K562 (cell line): ENCODE measurements at regions not wholly inside any gene's neighbourhood (a gene's known extent, or its start where the extent isn't known, plus 50 kb on each side); places are given as distances from the start of the nearest gene placed in this dataset.

Source experiments
- ATF7 ChIP-seq: fragments of 450-650 bp; IDR thresholded peaks from 2 replicates; pipeline ENCODE4 v1.7.1; 2014; ENCODE audit warnings: mild to moderate bottlenecking, moderate library complexity
- CREM ChIP-seq: IDR thresholded peaks from 2 replicates; pipeline ENCODE4 v1.6.1; 2014; ENCODE audit warnings: antibody characterized with exemption, low read depth
- FOXO4 ChIP-seq: fragments of 450-650 bp; formaldehyde crosslinking; IDR thresholded peaks from 2 replicates; pipeline ENCODE4 v1.4.0; 2020; ENCODE audit warnings: mild to moderate bottlenecking, moderate library complexity
- MTA3 ChIP-seq: fragments of 450-650 bp; formaldehyde crosslinking; IDR thresholded peaks from 2 replicates; pipeline ENCODE4 v1.6.1; 2017; ENCODE audit warnings: mild to moderate bottlenecking, borderline replicate concordance
- POLR2H ChIP-seq: IDR thresholded peaks from 2 replicates; pipeline ENCODE4 v1.6.1; 2016; ENCODE audit warnings: missing genetic modification characterization, low read depth, mild to moderate bottlenecking, control low read depth, missing compliant biosample characterization, moderate library complexity
- SIN3A ChIP-seq, 2 experiments: fragments of 150-350 bp in 1 of 2; IDR thresholded peaks; 2 replicates each; pipeline ENCODE4 v1.6.1; 2011 to 2016; ENCODE audit warnings: borderline replicate concordance in 2 of 2, low read depth in 2 of 2, low read length in 2 of 2, mild to moderate bottlenecking in 2 of 2, moderate library complexity in 2 of 2; ENCODE audit not compliant: control insufficient read depth in 1 of 2
- SIN3B ChIP-seq: fragments of 450-650 bp; IDR thresholded peaks from 2 replicates; pipeline ENCODE4 v1.6.1; 2017; ENCODE audit warnings: low read depth, mild to moderate bottlenecking, moderate library complexity
- ZFX ChIP-seq: sonication (generic); formaldehyde crosslinking; IDR thresholded peaks from 2 replicates; pipeline ENCODE4 v1.8.0; 2022; ENCODE audit warnings: mild to moderate bottlenecking, missing genetic modification reagents, moderate library complexity
- ZNF134 ChIP-seq: fragments of 250-450 bp; sonication (Bioruptor Pico); conservative IDR thresholded peaks from 2 replicates; pipeline ENCODE4 v1.4.0; 2020
- ZNF318 ChIP-seq, 2 experiments: fragments of 450-650 bp; IDR thresholded peaks; 2 replicates each; pipeline ENCODE4 v1.6.1; 2016; ENCODE audit warnings: mild to moderate bottlenecking in 2 of 2, borderline replicate concordance in 1 of 2, low read depth in 1 of 2, moderate library complexity in 1 of 2
- ZNF347 ChIP-seq: fragments of 450-650 bp; formaldehyde crosslinking; IDR thresholded peaks from 2 replicates; pipeline ENCODE4 v1.4.0; 2020; ENCODE audit warnings: low read depth, mild to moderate bottlenecking, moderate library complexity
- ZNF444 ChIP-seq: fragments of 250-450 bp; sonication (Bioruptor Pico); IDR thresholded peaks from 2 replicates; pipeline ENCODE4 v1.4.0; 2020; ENCODE audit warnings: mild to moderate bottlenecking, moderate library complexity
- ZNF586 ChIP-seq: fragments of 450-650 bp; formaldehyde crosslinking; conservative IDR thresholded peaks from 2 replicates; pipeline ENCODE4 v1.4.0; 2020; ENCODE audit warnings: mild to moderate bottlenecking, moderate library complexity
- ZSCAN29 ChIP-seq: fragments of 450-650 bp; IDR thresholded peaks from 2 replicates; pipeline ENCODE4 v1.6.1; 2017

GRCh38 chr3:156605686-156606605 lies 51.0 kb upstream of the SSR3 start (continued):
- TF ChIP-seq FOXO4 (CRISPR knock-in tag) (no peak), CREM (no peak), ZFX (peak; percentile 89), ZSCAN29 (peak; percentile 62), ZNF347 (CRISPR knock-in tag) (no peak), ZNF586 (CRISPR knock-in tag) (no peak), ZNF134 (CRISPR knock-in tag) (no peak), ZNF444 (CRISPR knock-in tag) (no peak), ATF7 (0 out of 2 replicates have a peak, but pooled peaks have one; percentile 55), MTA3 (peak; percentile 46; the same call in 1 of the 2 replicates), SIN3B (0 out of 2 replicates have a peak, but pooled peaks have one; percentile 38), ZNF318 (IDR thresholded peaks at IDR 0.05; ENCODE audit: borderline replicate concordance in 1 of 2, low read depth in 1 of 2) (no peak), SIN3A (IDR thresholded peaks at IDR 0.05; ENCODE audit: borderline replicate concordance in 2 of 2, control insufficient read depth in 1 of 2, low read depth in 2 of 2, low read length in 2 of 2) (0 out of 4 replicates have a peak, but pooled peaks of 1 of the 2 experiments have one; percentile 25), POLR2H (tag) (0 out of 2 replicates have a peak, but pooled peaks have one; percentile 21)
